B cell (primary cell): ENCODE measurements at regions not wholly inside any gene's neighbourhood (a gene's known extent, or its start where the extent isn't known, plus 50 kb on each side); places are given as distances from the start of the nearest gene placed in this dataset.
"Not testable (repeated sequence)": the region's sequence is repeated elsewhere in the genome, so short reads cannot be mapped to it uniquely, and the experiment has no call there.

ENCODE experiments used
- ATAC-seq: fragments of 200-7000 bp; cut with Tn5 transposase; one replicate; pipeline ENCODE4 v1.10.0; 2021; ENCODE audit warnings: low read depth, mild to moderate bottlenecking, moderate number of reproducible peaks, moderate library complexity
- CTCF ChIA-PET: fragments of 350-600 bp; sonication (Branson Sonifier 250); formaldehyde crosslinking; loops from one replicate; lab custom pipeline; 2021; ENCODE audit warnings: antibody characterized with exemption, inconsistent platforms; lab: Charles Lee
- POLR2A ChIA-PET: fragments of 350-600 bp; sonication (Branson Sonifier 250); formaldehyde crosslinking; loops from one replicate; lab custom pipeline; 2021; ENCODE audit warnings: antibody characterized with exemption; lab: Charles Lee
- DNase-seq: peaks from one replicate; pipeline ENCODE4 v3.0.0; 2013
- H2AFZ ChIP-seq: 2 replicates; pipeline ENCODE4 v1.6.1; 2012; ENCODE audit warnings: mild to moderate bottlenecking, low read depth, low read length; ENCODE audit not compliant: insufficient read depth, poor library complexity, severe bottlenecking
- H3K27ac ChIP-seq, 2 donors: 1 replicate in 1 of 2; 2 replicates in 1 of 2; pipeline ENCODE4 v1.5.1; 2012 to 2013; ENCODE audit warnings: low read length in 2 of 2, mild to moderate bottlenecking in 2 of 2, moderate library complexity in 1 of 2
- H3K27me3 ChIP-seq, 4 experiments: fragments of 200-600 bp in 1 of 4; sonication (generic) in 1 of 4; replicated peaks in 1 of 4; 1 replicate in 2 of 4; 2 replicates in 2 of 4; pipeline versions ENCODE4 v1.6.1 to v1.7.0; 2013 to 2016; ENCODE audit warnings: low read length in 3 of 4, mild to moderate bottlenecking in 2 of 4, mixed read lengths in 1 of 4, moderate library complexity in 1 of 4; ENCODE audit not compliant: insufficient read depth in 4 of 4, control insufficient read depth in 3 of 4; ENCODE audit errors: control extremely low read depth in 1 of 4
- H3K36me3 ChIP-seq, 2 experiments: replicated peaks in 1 of 2; 1 replicate in 1 of 2; 2 replicates in 1 of 2; pipeline versions ENCODE4 v1.6.1 to v1.7.1; 2013; ENCODE audit warnings: low read length in 1 of 2; ENCODE audit not compliant: insufficient read depth in 2 of 2, control insufficient read depth in 1 of 2; ENCODE audit errors: control extremely low read depth in 1 of 2, extremely low read depth in 1 of 2
- H3K4me1 ChIP-seq, 2 donors: fragments of 200-600 bp in 1 of 2; sonication (generic) in 1 of 2; 1 replicate in 1 of 2; 2 replicates in 1 of 2; pipeline versions ENCODE4 v1.5.1 to v1.6.1; 2013 to 2017; ENCODE audit warnings: low read length in 2 of 2; ENCODE audit not compliant: control insufficient read depth in 2 of 2, insufficient read depth in 2 of 2
- H3K4me2 ChIP-seq: replicated peaks from 2 replicates; pipeline ENCODE3; 2012; ENCODE audit warnings: mild to moderate bottlenecking, low read depth, low read length; ENCODE audit not compliant: poor library complexity, severe bottlenecking
- H3K4me3 ChIP-seq, 5 experiments: fragments of 200-600 bp in 1 of 5; sonication (generic) in 1 of 5; 1 replicate in 3 of 5; 2 replicates in 2 of 5; pipeline versions ENCODE4 v1.5.1 to v1.7.0; 2011 to 2016; ENCODE audit warnings: low read length in 4 of 5, mild to moderate bottlenecking in 4 of 5, low read depth in 2 of 5, control low read depth in 1 of 5, moderate library complexity in 1 of 5; ENCODE audit not compliant: insufficient read depth in 1 of 5; ENCODE audit errors: control extremely low read depth in 1 of 5, extremely low read depth in 1 of 5
- H3K79me2 ChIP-seq: fragments of 200-600 bp; sonication (generic); one replicate; pipeline ENCODE4 v1.6.0; 2016; ENCODE audit warnings: low read length; ENCODE audit not compliant: control insufficient read depth, insufficient read depth
- H3K9ac ChIP-seq: fragments of 200-600 bp; sonication (generic); 2 replicates; pipeline ENCODE4 v1.6.1; 2017; ENCODE audit warnings: mild to moderate bottlenecking, low read length, moderate library complexity
- H3K9me3 ChIP-seq, 3 donors: one replicate each; pipeline versions ENCODE4 v1.6.1 to v1.7.1; 2013; ENCODE audit warnings: low read length in 2 of 3; ENCODE audit not compliant: control insufficient read depth in 2 of 3, insufficient read depth in 1 of 3; ENCODE audit errors: control extremely low read depth in 1 of 3
- H4K20me1 ChIP-seq: 2 replicates; pipeline ENCODE4 v1.6.0; 2012; ENCODE audit warnings: mild to moderate bottlenecking, low read length; ENCODE audit not compliant: insufficient read depth, control insufficient read depth, poor library complexity, severe bottlenecking
- H3K27ac Mint-ChIP-seq: one replicate; pipeline ENCODE4 v1.8.0; 2021; ENCODE audit warnings: mixed read lengths
- H3K27me3 Mint-ChIP-seq: one replicate; pipeline ENCODE4 v1.8.0; 2021; ENCODE audit warnings: mixed read lengths
- H3K4me1 Mint-ChIP-seq: one replicate; pipeline ENCODE4 v1.8.0; 2021; ENCODE audit warnings: mixed read lengths
- H3K4me3 Mint-ChIP-seq: one replicate; pipeline ENCODE4 v1.8.0; 2021; ENCODE audit warnings: mixed read lengths
- H3K9me3 Mint-ChIP-seq: one replicate; pipeline ENCODE4 v1.8.0; 2022; ENCODE audit warnings: mixed read lengths; ENCODE audit not compliant: insufficient read depth
- EZH2 ChIP-seq: IDR thresholded peaks from 2 replicates; pipeline ENCODE4 v1.6.1; 2012; ENCODE audit warnings: borderline replicate concordance, low read depth, mild to moderate bottlenecking, moderate library complexity, low read length; ENCODE audit not compliant: insufficient read depth, poor library complexity, severe bottlenecking
- WGBS: methylation state at CpG from one replicate; pipeline ENCODE4 v1.1.5; 2013; ENCODE audit warnings: missing lambda C conversion rate; ENCODE audit not compliant: insufficient coverage; 5-methylcytosine and 5-hydroxymethylcytosine counted together
- intact Hi-C: fragments of 100-400 bp; cut with micrococcal nuclease; formaldehyde crosslinking; loops from one replicate; pipeline ENCODE4 v1.10.0; 2022
- TF ChIP-seq, protein P1 (sequence below): fragments of 200-600 bp; IDR thresholded peaks from one replicate; pipeline ENCODE4 v1.8.0; 2022; ENCODE audit warnings: antibody characterized with exemption, mild to moderate bottlenecking

- peak overlapping the region; percentile 67 for H3K4me2 ChIP-seq
- H3K27ac Mint-ChIP-seq: no peak overlapping the region
Measured at GRCh38 chr12:34126239-34126641, 103.9 kb downstream of the ALG10 start.

GRCh38 chr12:34126805-34127204, 104.5 kb downstream of the ALG10 start:
- peak overlapping the region; percentile 65 for H3K4me3 Mint-ChIP-seq
- POLR2A ChIA-PET: no interaction called here
- TF ChIP-seq, protein P1, sequence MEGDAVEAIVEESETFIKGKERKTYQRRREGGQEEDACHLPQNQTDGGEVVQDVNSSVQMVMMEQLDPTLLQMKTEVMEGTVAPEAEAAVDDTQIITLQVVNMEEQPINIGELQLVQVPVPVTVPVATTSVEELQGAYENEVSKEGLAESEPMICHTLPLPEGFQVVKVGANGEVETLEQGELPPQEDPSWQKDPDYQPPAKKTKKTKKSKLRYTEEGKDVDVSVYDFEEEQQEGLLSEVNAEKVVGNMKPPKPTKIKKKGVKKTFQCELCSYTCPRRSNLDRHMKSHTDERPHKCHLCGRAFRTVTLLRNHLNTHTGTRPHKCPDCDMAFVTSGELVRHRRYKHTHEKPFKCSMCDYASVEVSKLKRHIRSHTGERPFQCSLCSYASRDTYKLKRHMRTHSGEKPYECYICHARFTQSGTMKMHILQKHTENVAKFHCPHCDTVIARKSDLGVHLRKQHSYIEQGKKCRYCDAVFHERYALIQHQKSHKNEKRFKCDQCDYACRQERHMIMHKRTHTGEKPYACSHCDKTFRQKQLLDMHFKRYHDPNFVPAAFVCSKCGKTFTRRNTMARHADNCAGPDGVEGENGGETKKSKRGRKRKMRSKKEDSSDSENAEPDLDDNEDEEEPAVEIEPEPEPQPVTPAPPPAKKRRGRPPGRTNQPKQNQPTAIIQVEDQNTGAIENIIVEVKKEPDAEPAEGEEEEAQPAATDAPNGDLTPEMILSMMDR: no peak
- no peak for TF ChIP-seq EZH2
- Histone ChIP-seq H3K79me2 (no peaks in the 10 kb centered on the region), H3K4me2 (no peak overlapping the region), H2AFZ (peak overlapping the region; percentile 78), H3K4me3 (peak overlapping the region in 1 of 5 experiments; percentile 65), H3K4me1 (peaks cover 6 to 14% of the 10 kb centered on the region in 2 donors), H4K20me1 (no peaks in the 10 kb centered on the region), H3K27ac (no peak overlapping the region), H3K27me3 (no peaks in the 10 kb centered on the region), H3K36me3 (no peaks in the 10 kb centered on the region), H3K9ac (no peak overlapping the region), H3K9me3 (peaks cover 0 to 7% (median 0%) of the 10 kb centered on the region in 3 donors)
- no peak for DNase-seq
- H3K27ac Mint-ChIP-seq: no peak overlapping the region
- ATAC-seq: no peak
- peaks cover 9% of the 10 kb centered on the region for H3K27me3 Mint-ChIP-seq
- H3K4me1 Mint-ChIP-seq: peaks cover 21% of the 10 kb centered on the region
- CTCF ChIA-PET: no interaction called here
- no peaks in the 10 kb centered on the region for H3K9me3 Mint-ChIP-seq
- WGBS: 80% methylated on average over 1 of the region's 1 CpG
- intact Hi-C loops: no loop called here

More at GRCh38 chr12:34126239-34126641, 103.9 kb downstream of the ALG10 start:
- 47% methylated on average over 9 of the region's 9 CpGs for WGBS
- peaks cover 0 to 7% (median 0%) of the 10 kb centered on the region in 3 donors for H3K9me3 ChIP-seq
- H3K79me2 ChIP-seq: no peaks in the 10 kb centered on the region
- no peak for TF ChIP-seq EZH2
- TF ChIP-seq, protein P1: no peak
- peak; percentile 28 for DNase-seq
- ChIA-PET CTCF (no interaction called here), POLR2A (no interaction called here)
- H2AFZ ChIP-seq: peak overlapping the region; percentile 78
- H3K9me3 Mint-ChIP-seq: no peaks in the 10 kb centered on the region
- ATAC-seq: peak; percentile 7
- H3K36me3 ChIP-seq: no peaks in the 10 kb centered on the region
- peaks cover 9% of the 10 kb centered on the region for H3K27me3 Mint-ChIP-seq
- peaks cover 6 to 14% of the 10 kb centered on the region in 2 donors for H3K4me1 ChIP-seq
- H4K20me1 ChIP-seq: no peaks in the 10 kb centered on the region
- H3K27me3 ChIP-seq: no peaks in the 10 kb centered on the region
- peak overlapping the region in 4 of 5 experiments; percentile 30 to 65 (median 35) for H3K4me3 ChIP-seq
- H3K4me1 Mint-ChIP-seq: peaks cover 21% of the 10 kb centered on the region
- peak overlapping the region; percentile 62 for H3K9ac ChIP-seq
- intact Hi-C loops: no loop called here
- H3K4me3 Mint-ChIP-seq: peak overlapping the region; percentile 65
- no peak overlapping the region for H3K27ac ChIP-seq

DNA sequence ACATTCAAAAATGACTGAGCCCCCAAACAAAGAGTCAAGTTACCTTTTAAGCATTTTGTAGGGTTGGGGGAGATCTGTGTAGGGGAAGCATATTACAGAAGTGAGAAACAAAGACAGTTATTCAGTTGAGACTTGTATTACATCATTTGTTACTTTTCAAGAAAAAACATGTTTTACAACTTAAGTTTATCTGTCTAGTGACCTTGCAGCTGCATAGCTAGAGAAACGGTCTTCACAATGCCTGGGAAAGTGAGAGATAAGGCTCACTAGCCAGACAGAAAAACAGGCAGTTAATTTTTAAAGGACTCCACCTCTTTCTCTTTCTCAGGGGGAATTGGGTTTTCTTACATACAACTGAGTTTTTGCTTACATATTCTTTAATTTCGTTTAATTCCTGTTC, 105.1 kb downstream of the ALG10 start:
- H3K36me3 ChIP-seq, H2AFZ ChIP-seq, H3K9me3 ChIP-seq, H3K27ac Mint-ChIP-seq, H3K27me3 ChIP-seq, H3K27ac ChIP-seq, H3K4me3 ChIP-seq, H3K79me2 ChIP-seq, H3K9me3 Mint-ChIP-seq, H3K4me3 Mint-ChIP-seq, CTCF ChIA-PET, H4K20me1 ChIP-seq, H3K9ac ChIP-seq, ATAC-seq, H3K27me3 Mint-ChIP-seq, POLR2A ChIA-PET, DNase-seq, H3K4me2 ChIP-seq, intact Hi-C loops: not testable (repeated sequence)
- H3K4me1 ChIP-seq: peaks cover 6 to 14% of the 10 kb centered on the region in 2 donors
- H3K4me1 Mint-ChIP-seq: peaks cover 21% of the 10 kb centered on the region
- WGBS: no CpG with 5 or more reads among the region's 2 CpGs
